ENCODE measurements at regions not wholly inside any gene's neighbourhood (a gene's known extent, or its start where the extent isn't known, plus 50 kb on each side); places are given as distances from the start of the nearest gene placed in this dataset.
"Not testable (repeated sequence)": the region's sequence is repeated elsewhere in the genome, so short reads cannot be mapped to it uniquely, and the experiment has no call there.

GRCh38 chr9:78973907-78974306, 597.9 kb upstream of the TLE4 start:
- DNase-seq (ENCODE audit: low spot score), result no peak

GRCh38 chr9:78982849-78983248, 588.9 kb upstream of the TLE4 start:
- DNase-seq (ENCODE audit: low spot score), result no peak

GRCh38 chr9:78985084-78985738, 586.6 kb upstream of the TLE4 start:
- DNase-seq (ENCODE audit: low spot score), result no peak

GRCh38 chr9:78986446-78986845, 585.3 kb upstream of the TLE4 start:
- DNase-seq (ENCODE audit: low spot score), result no peak

GRCh38 chr9:78989031-78989658, 582.6 kb upstream of the TLE4 start:
- no peak for DNase-seq (ENCODE audit: low spot score)

GRCh38 chr9:78994471-78994870, 577.3 kb upstream of the TLE4 start:
- no peak for DNase-seq (ENCODE audit: low spot score)

GRCh38 chr9:78994974-78995373, 576.8 kb upstream of the TLE4 start:
- DNase-seq (ENCODE audit: low spot score), result not testable (repeated sequence)

- no peak for DNase-seq (ENCODE audit: low spot score)
Observed at GRCh38 chr9:78997296-78997695, 574.5 kb upstream of the TLE4 start.

- no peak for DNase-seq (ENCODE audit: low spot score)
Observed at GRCh38 chr9:79000230-79001002, 571.3 kb upstream of the TLE4 start.

GRCh38 chr9:79001012-79001411, 570.8 kb upstream of the TLE4 start:
- DNase-seq (ENCODE audit: low spot score), result no peak

GRCh38 chr9:79003514-79003913, 568.3 kb upstream of the TLE4 start:
- DNase-seq (ENCODE audit: low spot score), result no peak

- no peak for DNase-seq (ENCODE audit: low spot score)
Observed at GRCh38 chr9:79004032-79004431, 567.7 kb upstream of the TLE4 start.

- no peak for DNase-seq (ENCODE audit: low spot score)
Observed at GRCh38 chr9:79006546-79006945, 565.2 kb upstream of the TLE4 start.

GRCh38 chr9:79007701-79008483, 563.9 kb upstream of the TLE4 start:
- DNase-seq (ENCODE audit: low spot score), result no peak

GRCh38 chr9:79008916-79009315, 562.8 kb upstream of the TLE4 start:
- no peak for DNase-seq (ENCODE audit: low spot score)

GRCh38 chr9:79011461-79011860, 560.3 kb upstream of the TLE4 start:
- DNase-seq (ENCODE audit: low spot score), result no peak

GRCh38 chr9:79012561-79012960, 559.2 kb upstream of the TLE4 start:
- no peak for DNase-seq (ENCODE audit: low spot score)

GRCh38 chr9:79013715-79014610, 557.8 kb upstream of the TLE4 start:
- DNase-seq (ENCODE audit: low spot score), result no peak

GRCh38 chr9:79014929-79015699, 556.7 kb upstream of the TLE4 start:
- DNase-seq (ENCODE audit: low spot score), result no peak

GRCh38 chr9:79015951-79016350, 555.8 kb upstream of the TLE4 start:
- no peak for DNase-seq (ENCODE audit: low spot score)

GRCh38 chr9:79020276-79020675, 551.5 kb upstream of the TLE4 start:
- DNase-seq (ENCODE audit: low spot score), result no peak

Measured in SW480 (cell line).